ENCODE measurements at regions not wholly inside any gene's neighbourhood (a gene's known extent, or its start where the extent isn't known, plus 50 kb on each side); places are given as distances from the start of the nearest gene placed in this dataset.
A peak's percentile ranks its signal among the peaks of the same experiment; 100 is the strongest.

GRCh38 chr2:216915557-216916150 lies 55.8 kb upstream of the TNP1 start:
- no peaks in the 10 kb centered on the region for H3K9me3 ChIP-seq (ENCODE audit: severe bottlenecking)
- H3K4me3 ChIP-seq (ENCODE audit: low read depth, low read length): no peak overlapping the region
- DNase-seq: no peak
- TF ChIP-seq, protein P1, sequence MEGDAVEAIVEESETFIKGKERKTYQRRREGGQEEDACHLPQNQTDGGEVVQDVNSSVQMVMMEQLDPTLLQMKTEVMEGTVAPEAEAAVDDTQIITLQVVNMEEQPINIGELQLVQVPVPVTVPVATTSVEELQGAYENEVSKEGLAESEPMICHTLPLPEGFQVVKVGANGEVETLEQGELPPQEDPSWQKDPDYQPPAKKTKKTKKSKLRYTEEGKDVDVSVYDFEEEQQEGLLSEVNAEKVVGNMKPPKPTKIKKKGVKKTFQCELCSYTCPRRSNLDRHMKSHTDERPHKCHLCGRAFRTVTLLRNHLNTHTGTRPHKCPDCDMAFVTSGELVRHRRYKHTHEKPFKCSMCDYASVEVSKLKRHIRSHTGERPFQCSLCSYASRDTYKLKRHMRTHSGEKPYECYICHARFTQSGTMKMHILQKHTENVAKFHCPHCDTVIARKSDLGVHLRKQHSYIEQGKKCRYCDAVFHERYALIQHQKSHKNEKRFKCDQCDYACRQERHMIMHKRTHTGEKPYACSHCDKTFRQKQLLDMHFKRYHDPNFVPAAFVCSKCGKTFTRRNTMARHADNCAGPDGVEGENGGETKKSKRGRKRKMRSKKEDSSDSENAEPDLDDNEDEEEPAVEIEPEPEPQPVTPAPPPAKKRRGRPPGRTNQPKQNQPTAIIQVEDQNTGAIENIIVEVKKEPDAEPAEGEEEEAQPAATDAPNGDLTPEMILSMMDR (IDR thresholded peaks at IDR 0.05; ENCODE audit: low read depth, low read length): no peak
- H3K27me3 ChIP-seq (ENCODE audit: insufficient read depth, low read depth, severe bottlenecking): no peaks in the 10 kb centered on the region
- H3K36me3 ChIP-seq: no peaks in the 10 kb centered on the region
- H3K27ac ChIP-seq: no peak overlapping the region

DNA sequence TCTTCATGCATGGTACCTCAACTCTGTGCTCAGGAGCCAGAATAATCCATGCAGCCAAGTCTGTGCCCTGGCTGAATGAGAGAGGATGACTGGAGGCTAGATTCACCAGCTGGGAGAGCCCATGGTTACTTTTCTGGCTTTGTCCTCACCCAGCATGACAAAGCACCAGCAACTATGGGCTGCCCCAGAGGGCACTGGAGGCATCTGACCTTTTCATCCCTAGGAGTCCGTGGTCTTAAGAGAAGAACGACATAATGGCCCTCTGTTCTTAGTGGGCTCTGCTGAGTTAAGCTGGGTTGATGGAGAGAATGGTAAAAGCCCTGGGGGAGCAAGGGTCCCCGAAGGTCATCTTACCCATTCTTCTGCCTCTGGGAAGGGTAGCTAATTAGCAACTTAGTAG lies 54.6 kb upstream of the TNP1 start:
- H3K27me3 ChIP-seq (ENCODE audit: insufficient read depth, low read depth, severe bottlenecking): no peaks in the 10 kb centered on the region
- no peak overlapping the region for H3K4me3 ChIP-seq (ENCODE audit: low read depth, low read length)
- DNase-seq: no peak
- H3K36me3 ChIP-seq: no peaks in the 10 kb centered on the region
- H3K27ac ChIP-seq: no peak overlapping the region
- H3K9me3 ChIP-seq (ENCODE audit: severe bottlenecking): no peaks in the 10 kb centered on the region
- TF ChIP-seq, protein P1 (IDR thresholded peaks at IDR 0.05; ENCODE audit: low read depth, low read length): no peak

- Histone ChIP-seq H3K36me3 (no peaks in the 10 kb centered on the region), H3K4me3 (ENCODE audit: low read depth, low read length) (no peak overlapping the region), H3K27me3 (ENCODE audit: insufficient read depth, low read depth, severe bottlenecking) (no peaks in the 10 kb centered on the region), H3K9me3 (ENCODE audit: severe bottlenecking) (no peaks in the 10 kb centered on the region), H3K27ac (no peak overlapping the region)
- no peak for DNase-seq
- TF ChIP-seq, protein P1 (IDR thresholded peaks at IDR 0.05; ENCODE audit: low read depth, low read length): no peak
Observed at GRCh38 chr2:216911886-216912285, 52.0 kb upstream of the TNP1 start.

- no peak for DNase-seq
Observed at GRCh38 chr2:216911008-216911407, 51.1 kb upstream of the TNP1 start.

DNA sequence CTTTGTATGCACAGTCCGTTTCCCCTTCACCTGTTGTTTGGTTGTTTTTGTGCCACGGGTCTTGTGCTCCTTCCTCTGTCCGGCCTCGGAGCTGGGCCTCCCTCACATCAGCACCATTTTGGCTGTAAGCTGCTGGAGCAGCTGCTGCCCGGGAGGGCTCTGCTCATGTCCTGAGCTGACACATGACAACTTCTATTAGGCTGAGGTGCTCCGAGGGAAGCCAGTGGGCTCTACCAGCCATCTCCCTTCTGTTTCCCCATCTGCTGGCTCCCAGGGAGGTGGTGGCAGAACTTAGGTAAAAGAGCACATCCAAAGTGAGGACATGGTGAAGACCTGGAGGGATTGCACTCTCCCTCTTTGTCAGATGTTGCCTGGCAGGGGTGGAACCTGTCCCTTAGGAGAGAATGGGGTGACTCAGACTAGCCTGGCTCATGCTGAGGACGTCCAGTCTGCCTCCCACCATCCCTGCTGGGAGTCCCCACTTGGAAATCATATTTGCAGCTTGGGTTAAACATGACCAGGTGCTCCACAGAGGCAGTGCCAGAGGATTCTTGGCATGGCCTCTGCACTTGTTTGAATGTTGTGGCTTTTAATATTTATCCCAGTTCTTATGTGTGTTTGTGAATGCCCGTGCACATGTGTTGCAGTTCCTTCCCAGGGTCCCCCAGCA lies 49.8 kb upstream of the TNP1 start:
- H3K4me3 ChIP-seq (ENCODE audit: low read depth, low read length): no peak overlapping the region
- peak overlapping the region; percentile 45 for H3K27ac ChIP-seq
- TF ChIP-seq, protein P1 (IDR thresholded peaks at IDR 0.05; ENCODE audit: low read depth, low read length): no peak
- no peaks in the 10 kb centered on the region for H3K36me3 ChIP-seq
- no peaks in the 10 kb centered on the region for H3K27me3 ChIP-seq (ENCODE audit: insufficient read depth, low read depth, severe bottlenecking)
- DNase-seq: peak; percentile 78
- no peaks in the 10 kb centered on the region for H3K9me3 ChIP-seq (ENCODE audit: severe bottlenecking)

More at GRCh38 chr2:216911008-216911407, 51.1 kb upstream of the TNP1 start:
- Histone ChIP-seq H3K27ac (0 out of 2 replicates have a peak overlapping the region, but pooled peaks have one; percentile 17), H3K9me3 (ENCODE audit: severe bottlenecking) (no peaks in the 10 kb centered on the region), H3K4me3 (ENCODE audit: low read depth, low read length) (no peak overlapping the region), H3K36me3 (no peaks in the 10 kb centered on the region), H3K27me3 (ENCODE audit: insufficient read depth, low read depth, severe bottlenecking) (no peaks in the 10 kb centered on the region)
- TF ChIP-seq, protein P1 (IDR thresholded peaks at IDR 0.05; ENCODE audit: low read depth, low read length): no peak

Measured in WERI-Rb-1 (cell line).